Activated T-cell treated with anti-CD3 and anti-CD28 coated beads, Interleukin-2, amount 50 U/mL, for 4 hours (primary cell): ENCODE measurements at regions not wholly inside any gene's neighbourhood (a gene's known extent, or its start where the extent isn't known, plus 50 kb on each side); places are given as distances from the start of the nearest gene placed in this dataset.
"Not testable (repeated sequence)": the region's sequence is repeated elsewhere in the genome, so short reads cannot be mapped to it uniquely, and the experiment has no call there.

Experiments used
- ATAC-seq, 2 donors: fragments of 200-7000 bp; cut with Tn5 transposase; one replicate each; pipeline ENCODE4 v1.10.0; 2021
- DNase-seq: peaks from one replicate; pipeline ENCODE4 v3.0.0-alpha.2; 2020
- H3K27me3 Mint-ChIP-seq: one replicate; pipeline ENCODE4 v1.8.0; 2021; ENCODE audit warnings: low read depth, mixed read lengths
- H3K36me3 Mint-ChIP-seq: one replicate; pipeline ENCODE4 v1.8.0; 2022; ENCODE audit warnings: mixed read lengths; ENCODE audit not compliant: insufficient read depth
- H3K4me1 Mint-ChIP-seq: one replicate; pipeline ENCODE4 v1.8.0; 2021; ENCODE audit warnings: low read depth, mixed read lengths
- H3K4me3 Mint-ChIP-seq: one replicate; pipeline ENCODE4 v1.8.0; 2021; ENCODE audit warnings: mild to moderate bottlenecking, moderate library complexity, mixed read lengths
- H3K9me3 Mint-ChIP-seq: one replicate; pipeline ENCODE4 v1.8.0; 2021; ENCODE audit warnings: mixed read lengths

DNA sequence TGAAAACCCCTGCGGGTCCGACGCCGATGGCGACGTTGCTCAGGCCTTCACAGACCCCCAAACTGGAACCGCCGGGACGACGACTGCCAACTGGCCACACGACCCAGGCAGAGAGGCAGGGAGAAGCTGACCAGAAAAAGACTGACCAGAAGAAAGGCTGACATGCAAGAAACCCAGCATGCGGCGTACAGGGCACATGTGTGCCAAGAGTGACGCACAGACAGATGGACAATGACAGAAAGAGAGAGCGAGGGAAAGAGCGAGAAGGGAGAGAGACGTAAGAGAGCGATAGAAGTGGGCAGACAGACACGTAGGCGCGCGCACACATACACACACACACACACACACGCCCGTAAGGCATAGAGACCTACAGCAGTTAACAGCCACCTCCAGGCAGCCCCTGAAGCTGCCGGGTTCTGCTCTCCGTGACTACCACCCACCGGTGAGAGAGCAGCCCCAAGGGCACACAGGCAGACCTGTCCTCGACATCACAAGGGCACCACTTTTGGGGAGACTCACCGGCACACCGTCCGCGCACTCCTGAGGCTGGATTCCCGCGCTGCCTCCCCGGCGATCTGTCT is 67.2 kb upstream of the ZNF527 start:
- Mint-ChIP-seq H3K27me3 (peaks cover 2% of the 10 kb centered on the region), H3K4me3 (no peak overlapping the region)

DNA sequence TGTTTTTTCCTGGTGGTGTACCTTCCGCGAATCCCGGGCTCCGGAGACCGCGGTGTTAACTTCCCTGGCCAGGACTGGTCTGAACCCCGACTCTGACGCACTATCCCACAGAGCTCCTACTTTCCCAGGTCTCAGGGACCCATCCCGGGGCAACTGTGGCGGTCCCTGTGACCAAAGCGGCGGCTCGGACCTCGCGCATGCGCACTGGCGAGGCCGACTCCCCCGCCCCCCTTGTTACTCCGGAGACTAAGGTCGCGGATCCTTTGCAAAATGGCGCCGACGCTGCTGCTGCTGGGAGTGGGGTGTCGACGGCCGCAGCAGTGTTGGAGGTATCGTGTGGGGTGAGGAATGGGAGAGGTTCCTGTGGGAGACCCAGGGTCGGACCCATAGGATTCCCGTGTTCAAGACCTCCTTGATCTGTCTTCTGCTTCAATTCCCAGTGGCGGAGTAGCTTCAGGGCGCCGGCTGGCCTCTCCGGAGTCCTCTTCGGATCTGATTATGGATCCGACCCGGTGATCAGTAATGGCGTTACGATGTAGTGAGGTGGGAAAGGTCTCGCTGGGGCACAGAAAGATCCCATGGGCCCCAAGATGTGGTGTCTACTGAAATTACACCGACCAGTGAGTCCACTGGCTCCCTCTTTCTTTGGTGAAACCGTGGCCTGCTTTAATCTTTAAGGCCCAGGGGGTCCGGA is 66.6 kb upstream of the ZNF527 start:
- Mint-ChIP-seq H3K27me3 (peaks cover 2% of the 10 kb centered on the region), H3K4me3 (peak overlapping the region; percentile 29), H3K9me3 (peaks cover 11% of the 10 kb centered on the region), H3K36me3 (no peaks in the 10 kb centered on the region), H3K4me1 (no peaks in the 10 kb centered on the region)
- ATAC-seq (no peak), DNase-seq (no peak)

More for the DNA sequence above, 67.2 kb upstream of the ZNF527 start:
- H3K4me1 Mint-ChIP-seq, result no peaks in the 10 kb centered on the region
- no peaks in the 10 kb centered on the region for H3K36me3 Mint-ChIP-seq
- peaks cover 11% of the 10 kb centered on the region for H3K9me3 Mint-ChIP-seq
- no peak for ATAC-seq
- no peak for DNase-seq

DNA sequence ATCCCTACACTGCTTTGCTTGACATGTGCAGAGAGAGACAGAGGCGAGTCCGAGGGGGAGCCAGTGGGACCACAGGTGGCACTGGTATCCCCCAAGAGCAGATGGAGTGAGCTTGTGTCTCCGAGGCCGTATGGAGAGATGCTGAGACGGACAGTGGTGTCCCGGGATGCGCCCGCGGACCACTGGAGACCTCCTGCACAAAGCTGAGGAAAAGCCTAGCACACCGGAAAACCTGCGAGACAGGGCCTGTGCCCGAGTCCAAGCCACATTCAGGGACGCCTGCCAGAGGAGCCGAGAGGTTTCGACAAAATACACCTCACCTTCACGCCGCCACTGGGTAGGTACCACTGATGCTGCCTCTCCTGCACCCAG is 66.0 kb upstream of the ZNF527 start:
- ATAC-seq (no peak), DNase-seq (no peak)
- Mint-ChIP-seq H3K36me3 (no peaks in the 10 kb centered on the region), H3K4me3 (no peak overlapping the region), H3K9me3 (peaks cover 11% of the 10 kb centered on the region), H3K27me3 (peaks cover 2% of the 10 kb centered on the region), H3K4me1 (peaks cover under 1% of the 10 kb centered on the region)

DNA sequence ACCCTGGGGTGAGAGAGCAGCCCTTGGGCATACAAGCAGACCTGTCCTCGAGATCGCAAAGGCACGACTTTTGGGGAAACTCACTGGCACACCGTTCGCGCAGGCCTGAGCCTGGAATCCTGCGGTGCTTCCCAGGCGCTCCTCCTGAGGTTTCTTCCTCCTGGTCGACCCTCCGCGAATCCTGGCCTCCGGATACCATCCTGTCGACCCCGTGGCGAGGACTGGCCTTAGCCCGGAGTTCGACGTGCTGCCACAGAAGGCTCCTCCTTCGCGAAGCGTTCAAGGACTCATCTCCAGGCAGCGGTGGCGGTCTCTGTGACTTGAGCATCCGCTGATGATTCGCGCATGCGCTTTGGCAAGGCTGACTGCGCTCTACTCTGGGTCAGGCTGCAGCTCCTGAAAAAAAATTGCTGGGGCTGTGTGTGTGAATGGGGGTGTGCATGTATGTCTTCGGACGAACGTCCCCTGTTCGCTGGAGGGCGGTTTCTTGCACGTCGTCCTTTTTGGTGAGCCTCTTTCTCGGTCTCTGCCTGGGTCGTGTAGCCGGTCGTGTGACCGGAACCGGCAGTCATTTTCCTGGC is 64.4 kb upstream of the ZNF527 start:
- Mint-ChIP-seq H3K36me3 (no peaks in the 10 kb centered on the region), H3K4me1 (peaks cover 2% of the 10 kb centered on the region), H3K4me3 (no peak overlapping the region)

DNA sequence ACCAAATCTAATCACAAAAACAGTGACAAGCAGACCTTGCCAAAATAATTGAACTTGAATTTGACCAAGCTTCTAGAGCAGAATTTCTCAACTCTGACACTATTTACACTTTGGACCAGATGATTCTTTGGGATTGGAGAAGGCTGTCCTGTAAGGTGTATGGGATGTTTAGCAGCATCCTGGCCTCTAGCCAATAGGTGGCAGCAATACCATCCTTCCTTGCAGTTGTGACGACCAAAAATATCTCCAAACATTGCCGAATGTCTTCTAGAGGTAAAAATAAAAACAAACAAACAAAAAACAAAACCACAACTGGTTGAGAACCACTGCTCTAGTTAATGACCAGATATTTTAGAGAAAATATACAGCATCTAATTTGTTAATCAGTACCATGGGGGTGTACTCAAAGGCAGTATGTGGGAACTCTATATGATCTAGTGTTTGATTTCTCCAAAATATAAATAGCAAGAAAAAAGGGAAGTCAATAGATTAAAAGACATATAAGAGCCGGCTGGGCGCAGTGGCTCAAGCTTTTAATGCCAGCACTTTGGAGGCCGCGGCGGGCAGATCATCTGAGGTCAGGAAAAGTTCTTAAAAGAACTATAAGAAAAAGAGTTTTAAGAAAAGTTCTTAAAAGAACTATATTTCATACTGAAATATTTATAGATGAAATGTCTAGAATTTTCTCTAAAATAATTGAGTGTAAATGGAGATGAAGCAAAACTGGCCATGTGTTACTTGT is 60.9 kb upstream of the ZNF527 start:
- peaks cover 5% of the 10 kb centered on the region for H3K27me3 Mint-ChIP-seq
- peaks cover 13% of the 10 kb centered on the region for H3K4me1 Mint-ChIP-seq
- H3K4me3 Mint-ChIP-seq, result no peak overlapping the region
- H3K9me3 Mint-ChIP-seq, result peaks cover 16% of the 10 kb centered on the region
- ATAC-seq (no peak), DNase-seq (no peak)
- H3K36me3 Mint-ChIP-seq, result peaks cover 2% of the 10 kb centered on the region

More for the DNA sequence above, 64.4 kb upstream of the ZNF527 start:
- DNase-seq (no peak), ATAC-seq (no peak)
- Mint-ChIP-seq H3K27me3 (peaks cover 4% of the 10 kb centered on the region), H3K9me3 (peaks cover 11% of the 10 kb centered on the region)

DNA sequence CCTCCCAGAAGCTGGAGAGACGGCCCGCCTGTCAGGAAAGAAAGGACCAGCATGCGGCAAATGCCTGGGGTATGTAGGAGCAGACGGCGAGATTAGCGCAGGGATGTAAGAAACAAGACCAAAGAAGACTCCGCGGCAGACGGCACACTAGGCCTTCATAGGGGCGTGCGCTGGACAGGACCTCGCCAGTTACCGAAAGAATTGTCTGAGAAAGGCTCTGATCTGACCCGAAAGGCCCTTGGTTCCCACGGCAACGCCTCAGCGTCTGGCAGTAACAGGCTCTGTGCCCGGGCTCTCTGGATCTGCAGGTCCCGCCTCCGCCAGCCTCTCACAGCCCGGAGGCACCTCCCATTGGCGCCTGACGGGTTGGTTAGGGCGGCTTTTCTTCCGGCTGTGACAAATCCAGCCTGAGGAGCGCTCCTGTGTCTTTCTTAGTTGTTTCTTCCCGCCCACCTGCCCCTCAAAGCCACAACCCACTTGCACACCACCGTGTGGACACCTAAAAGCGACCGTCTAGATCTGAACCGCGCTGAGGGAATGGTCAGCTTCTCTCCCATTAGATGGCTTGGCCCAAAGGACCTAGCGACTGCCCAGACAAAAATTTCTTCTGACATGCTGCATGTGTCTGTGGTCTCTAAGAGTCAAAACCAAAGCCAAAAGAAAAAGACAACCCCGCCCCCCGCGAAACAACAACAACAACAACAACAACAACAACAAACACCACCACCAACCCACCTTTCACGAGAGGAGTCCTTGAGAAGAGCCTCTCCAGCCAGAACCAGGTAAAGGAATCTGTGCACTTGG is 58.2 kb upstream of the ZNF527 start:
- Mint-ChIP-seq H3K4me1 (peaks cover 19% of the 10 kb centered on the region), H3K4me3 (peak overlapping the region; percentile 63), H3K9me3 (peaks cover 10% of the 10 kb centered on the region)
- DNase-seq (peak; percentile 37), ATAC-seq (peak; percentile 49 to 67)
- H3K27me3 Mint-ChIP-seq, H3K36me3 Mint-ChIP-seq: not testable (repeated sequence)

DNA sequence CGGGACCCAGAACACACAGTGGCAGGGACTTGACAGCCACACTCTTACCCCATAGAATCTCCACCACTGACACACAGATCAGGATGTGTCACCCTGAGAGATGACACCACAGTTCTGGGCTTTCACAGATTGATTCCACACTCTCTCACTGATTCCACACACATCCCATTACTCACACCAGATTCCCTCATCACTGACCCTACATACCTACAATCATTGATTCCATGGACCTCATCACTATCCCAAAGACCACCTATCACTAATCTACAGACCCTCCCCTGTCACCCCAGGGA is 57.6 kb upstream of the ZNF527 start:
- Mint-ChIP-seq H3K36me3 (peaks cover 2% of the 10 kb centered on the region), H3K27me3 (peaks cover 3% of the 10 kb centered on the region), H3K9me3 (peaks cover 10% of the 10 kb centered on the region), H3K4me3 (peak overlapping the region; percentile 63), H3K4me1 (peaks cover 20% of the 10 kb centered on the region)
- DNase-seq, result no peak
- ATAC-seq, result no peak

DNA sequence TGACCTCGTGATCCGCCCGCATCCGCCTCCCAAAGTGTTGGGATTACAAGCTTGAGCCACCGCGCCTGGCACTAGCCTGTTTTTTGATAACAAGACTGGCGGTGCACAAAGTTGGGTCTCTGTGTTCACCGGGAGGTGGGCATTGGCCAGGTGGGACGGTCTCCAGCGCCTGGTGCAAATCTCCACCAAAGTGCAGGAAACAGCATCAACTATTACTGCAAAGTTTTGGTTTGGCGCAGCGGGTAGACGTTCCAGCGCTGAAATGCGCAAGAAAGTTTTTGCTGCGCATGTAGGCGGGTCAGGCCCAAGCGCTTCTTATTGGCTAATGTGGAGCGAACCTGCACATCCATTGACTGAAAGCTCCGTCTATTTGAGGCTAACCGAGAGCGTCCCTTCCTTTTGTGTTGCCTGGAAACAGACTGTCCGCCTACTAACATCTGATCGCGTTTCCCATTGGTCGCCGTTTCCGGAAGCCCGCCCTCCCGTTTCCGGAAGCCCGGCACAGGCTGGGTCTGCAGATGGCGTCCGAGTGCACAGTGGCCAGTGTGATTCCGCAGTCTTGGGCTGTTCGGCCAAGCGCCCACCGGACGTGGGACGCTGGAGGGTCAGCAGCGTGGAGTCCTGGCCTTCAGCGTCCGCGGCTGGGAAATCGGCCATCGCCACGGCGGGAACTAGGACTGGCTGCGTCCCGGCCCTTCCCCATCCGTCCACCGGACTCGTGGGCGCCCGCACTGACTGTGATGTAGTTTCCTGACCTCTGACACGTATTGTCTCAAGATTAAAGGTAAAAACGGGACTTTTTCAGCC is 53.3 kb upstream of the ZNF527 start:
- Mint-ChIP-seq H3K4me1 (peaks cover 52% of the 10 kb centered on the region), H3K36me3 (peaks cover 29% of the 10 kb centered on the region), H3K9me3 (peaks cover 10% of the 10 kb centered on the region), H3K27me3 (no peaks in the 10 kb centered on the region), H3K4me3 (peak overlapping the region; percentile 97)
- ATAC-seq (peak; percentile 98), DNase-seq (peak; percentile 86)

DNA sequence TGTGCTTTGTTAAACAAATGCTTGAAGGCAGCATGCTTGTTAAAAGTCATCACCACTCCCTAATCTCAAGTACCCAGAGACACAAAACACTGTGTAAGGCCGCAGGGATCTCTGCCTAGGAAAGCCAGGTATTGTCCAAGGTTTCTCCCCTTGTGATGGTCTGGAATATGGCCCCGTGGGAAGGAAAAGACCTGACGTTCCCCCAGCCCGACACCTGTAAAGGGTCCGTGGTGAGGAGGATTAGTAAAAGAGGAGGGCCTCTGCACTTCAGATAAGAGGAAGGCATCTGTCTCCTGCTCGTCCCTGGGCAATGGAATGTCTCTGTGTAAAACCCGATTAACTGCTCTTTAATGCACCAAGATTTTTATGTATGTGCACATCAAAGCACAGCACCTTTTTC is 49.9 kb upstream of the ZNF527 start:
- H3K4me3 Mint-ChIP-seq, H3K27me3 Mint-ChIP-seq, H3K9me3 Mint-ChIP-seq, DNase-seq, ATAC-seq: not testable (repeated sequence)
- Mint-ChIP-seq H3K4me1 (peaks cover 42% of the 10 kb centered on the region), H3K36me3 (peaks cover 41% of the 10 kb centered on the region)
